ENCODE measurements at regions not wholly inside any gene's neighbourhood (a gene's known extent, or its start where the extent isn't known, plus 50 kb on each side); places are given as distances from the start of the nearest gene placed in this dataset.

- TF ChIP-seq CTCF (conservative IDR thresholded peaks at IDR 0.05 in 1 of 2, IDR thresholded peaks at IDR 0.05 in 1 of 2; ENCODE audit: extremely low read depth in 1 of 2, insufficient read depth in 1 of 2, low read depth in 1 of 2, low read length in 2 of 2) (no peak), EZH2 (IDR thresholded peaks at IDR 0.05; ENCODE audit: borderline replicate concordance, low read length) (no peak)
These were observed 1502.1 kb upstream of the ADGRL3 start for GRCh38 chr4:59698041-59698440.

All from mammary epithelial cell (primary cell).